Neuronal stem cell (in vitro differentiated cells): ENCODE measurements at regions not wholly inside any gene's neighbourhood (a gene's known extent, or its start where the extent isn't known, plus 50 kb on each side); places are given as distances from the start of the nearest gene placed in this dataset.

ENCODE experiments used
- DNase-seq: peaks from one replicate; pipeline ENCODE4 v3.0.0-alpha.2; 2013; ENCODE audit warnings: low spot score
- H2AFZ ChIP-seq: one replicate; pipeline ENCODE4 v1.6.1; 2013; ENCODE audit warnings: mild to moderate bottlenecking, low read length, inconsistent platforms
- H2AK5ac ChIP-seq: 2 replicates; pipeline ENCODE4 v1.6.1; 2013; ENCODE audit warnings: low read depth, mild to moderate bottlenecking, inconsistent platforms, low read length, moderate library complexity, mixed read lengths
- H2BK120ac ChIP-seq: 2 replicates; pipeline ENCODE4 v1.6.1; 2013; ENCODE audit warnings: low read depth, mild to moderate bottlenecking, inconsistent platforms, low read length, moderate library complexity, mixed read lengths
- H2BK12ac ChIP-seq: one replicate; pipeline ENCODE4 v1.6.1; 2013; ENCODE audit warnings: low read length, inconsistent platforms
- H2BK15ac ChIP-seq: 2 replicates; pipeline ENCODE4 v1.6.1; 2013; ENCODE audit warnings: mild to moderate bottlenecking, low read length, inconsistent platforms, mixed read lengths
- H2BK5ac ChIP-seq: one replicate; pipeline ENCODE4 v1.6.1; 2013; ENCODE audit warnings: inconsistent platforms, mild to moderate bottlenecking, low read length, moderate library complexity
- H3K14ac ChIP-seq: one replicate; pipeline ENCODE4 v1.6.1; 2013; ENCODE audit warnings: low read length, inconsistent platforms
- H3K18ac ChIP-seq: 2 replicates; pipeline ENCODE4 v1.6.1; 2013; ENCODE audit warnings: low read length, inconsistent platforms
- H3K23ac ChIP-seq: 2 replicates; pipeline ENCODE4 v1.6.1; 2013; ENCODE audit warnings: low read depth, mild to moderate bottlenecking, mixed read lengths, low read length, inconsistent platforms; ENCODE audit not compliant: poor library complexity
- H3K27ac ChIP-seq: replicated peaks from 3 replicates; pipeline ENCODE4 v1.5.1; 2013; ENCODE audit warnings: low read length, inconsistent platforms
- H3K27me3 ChIP-seq, 3 experiments: 2 replicates each; pipeline ENCODE4 v1.6.1; 2013; ENCODE audit warnings: low read length in 3 of 3, mild to moderate bottlenecking in 2 of 3, inconsistent platforms in 1 of 3, low read depth in 1 of 3, mixed read lengths in 1 of 3, moderate library complexity in 1 of 3; ENCODE audit not compliant: control insufficient read depth in 3 of 3, insufficient read depth in 3 of 3
- H3K36me3 ChIP-seq, 2 donors: replicated peaks in 1 of 2; 2 replicates each; pipeline ENCODE4 v1.6.1; 2013; ENCODE audit warnings: low read length in 2 of 2; ENCODE audit not compliant: control insufficient read depth in 2 of 2, insufficient read depth in 2 of 2
- H3K4ac ChIP-seq: 2 replicates; pipeline ENCODE4 v1.6.1; 2013; ENCODE audit warnings: inconsistent platforms, mild to moderate bottlenecking, low read length, moderate library complexity
- H3K4me1 ChIP-seq, 2 donors: 1 replicate in 1 of 2; 2 replicates in 1 of 2; pipeline ENCODE4 v1.6.1; 2013; ENCODE audit warnings: low read length in 2 of 2, low read depth in 1 of 2; ENCODE audit not compliant: control insufficient read depth in 2 of 2, insufficient read depth in 1 of 2
- H3K4me2 ChIP-seq: one replicate; pipeline ENCODE4 v1.6.1; 2013; ENCODE audit warnings: mild to moderate bottlenecking, low read length, inconsistent platforms; ENCODE audit not compliant: insufficient read depth, poor library complexity, severe bottlenecking
- H3K4me3 ChIP-seq, 2 donors: 2 replicates each; pipeline ENCODE4 v1.5.1; 2013; ENCODE audit warnings: low read length in 2 of 2, mild to moderate bottlenecking in 2 of 2, inconsistent platforms in 1 of 2, moderate library complexity in 1 of 2
- H3K79me1 ChIP-seq: one replicate; pipeline ENCODE4 v1.6.1; 2013; ENCODE audit warnings: low read depth, mild to moderate bottlenecking, inconsistent platforms, low read length, moderate library complexity
- H3K9ac ChIP-seq: one replicate; pipeline ENCODE4 v1.6.1; 2013; ENCODE audit warnings: mild to moderate bottlenecking, low read depth, low read length, inconsistent platforms; ENCODE audit not compliant: poor library complexity
- H3K9me3 ChIP-seq, 2 donors: replicated peaks in 1 of 2; 2 replicates each; pipeline versions ENCODE3 to v1.6.1; 2013; ENCODE audit warnings: low read length in 2 of 2, mild to moderate bottlenecking in 2 of 2, inconsistent platforms in 1 of 2, low read depth in 1 of 2, mixed read lengths in 1 of 2, moderate library complexity in 1 of 2; ENCODE audit not compliant: control insufficient read depth in 2 of 2, insufficient read depth in 1 of 2
- H4K8ac ChIP-seq: one replicate; pipeline ENCODE4 v1.6.1; 2013; ENCODE audit warnings: low read depth, mild to moderate bottlenecking, inconsistent platforms, low read length, moderate library complexity
- H4K91ac ChIP-seq: one replicate; pipeline ENCODE4 v1.6.1; 2013; ENCODE audit warnings: low read length, low read depth, mild to moderate bottlenecking, inconsistent platforms; ENCODE audit not compliant: poor library complexity
- WGBS, 2 donors: extraction: QIAGEN DNeasy Blood & Tissue Kit; methylation state at CpG; one replicate each; pipeline ENCODE4 v1.1.7; 2013; ENCODE audit warnings: missing lambda C conversion rate in 2 of 2, mixed read lengths in 1 of 2; ENCODE audit not compliant: insufficient read length in 2 of 2, insufficient replicate concordance in 1 of 2; ENCODE audit errors: extremely low coverage in 2 of 2; 5-methylcytosine and 5-hydroxymethylcytosine counted together

GRCh38 chr9:12516573-12516972, 176.6 kb upstream of the TYRP1 start:
- Histone ChIP-seq H3K9me3 (no peaks in the 10 kb centered on the region), H3K36me3 (no peaks in the 10 kb centered on the region), H4K8ac (no peak overlapping the region), H2AK5ac (no peak overlapping the region), H3K27me3 (no peaks in the 10 kb centered on the region), H4K91ac (no peak overlapping the region), H3K14ac (no peak overlapping the region), H2BK120ac (no peak overlapping the region), H2BK15ac (no peak overlapping the region), H3K4me3 (no peak overlapping the region), H3K9ac (no peak overlapping the region), H3K4me2 (no peak overlapping the region), H3K79me1 (no peaks in the 10 kb centered on the region), H2AFZ (no peak overlapping the region), H3K27ac (no peak overlapping the region), H2BK5ac (no peak overlapping the region), H3K4ac (no peak overlapping the region), H2BK12ac (no peak overlapping the region), H3K18ac (no peak overlapping the region), H3K23ac (no peak overlapping the region), H3K4me1 (no peaks in the 10 kb centered on the region)
- DNase-seq, result no peak

- WGBS, 2 donors, result no CpG with 5 or more reads among the region's 13 CpGs
- H3K9ac ChIP-seq, result no peak overlapping the region
These were observed 154.2 kb upstream of the TYRP1 start for GRCh38 chr9:12538842-12539579.

GRCh38 chr9:12539580-12539975, 153.6 kb upstream of the TYRP1 start:
- no peak overlapping the region for H3K27ac ChIP-seq
- H3K4ac ChIP-seq, result no peak overlapping the region
- H3K9me3 ChIP-seq, result no peaks in the 10 kb centered on the region
- H2BK5ac ChIP-seq, result no peak overlapping the region
- no peak overlapping the region for H3K23ac ChIP-seq
- H4K8ac ChIP-seq, result no peak overlapping the region
- H3K18ac ChIP-seq, result no peak overlapping the region
- H2BK15ac ChIP-seq, result no peak overlapping the region
- WGBS, 2 donors, result no CpG with 5 or more reads among the region's 4 CpGs
- H3K9ac ChIP-seq, result no peak overlapping the region
- H4K91ac ChIP-seq, result no peak overlapping the region
- H3K4me3 ChIP-seq, result no peak overlapping the region
- no peak overlapping the region for H2AFZ ChIP-seq
- H3K27me3 ChIP-seq, result no peaks in the 10 kb centered on the region
- H3K4me2 ChIP-seq, result no peak overlapping the region
- H3K36me3 ChIP-seq, result no peaks in the 10 kb centered on the region
- H2BK120ac ChIP-seq, result no peak overlapping the region
- no peak for DNase-seq
- no peaks in the 10 kb centered on the region for H3K79me1 ChIP-seq
- no peak overlapping the region for H2BK12ac ChIP-seq
- H2AK5ac ChIP-seq, result no peak overlapping the region
- H3K14ac ChIP-seq, result no peak overlapping the region
- H3K4me1 ChIP-seq, result no peaks in the 10 kb centered on the region

More at GRCh38 chr9:12538842-12539579, 154.2 kb upstream of the TYRP1 start:
- Histone ChIP-seq H3K14ac (no peak overlapping the region), H3K27ac (no peak overlapping the region), H2BK5ac (no peak overlapping the region), H3K23ac (no peak overlapping the region), H3K4me1 (no peaks in the 10 kb centered on the region), H4K8ac (no peak overlapping the region), H3K27me3 (no peaks in the 10 kb centered on the region), H3K18ac (no peak overlapping the region), H3K9me3 (no peaks in the 10 kb centered on the region), H3K36me3 (no peaks in the 10 kb centered on the region), H2AFZ (no peak overlapping the region), H3K79me1 (no peaks in the 10 kb centered on the region), H2BK120ac (no peak overlapping the region), H3K4ac (no peak overlapping the region), H2BK12ac (no peak overlapping the region), H4K91ac (no peak overlapping the region), H2BK15ac (no peak overlapping the region), H3K4me2 (no peak overlapping the region), H2AK5ac (no peak overlapping the region), H3K4me3 (no peak overlapping the region)
- no peak for DNase-seq

GRCh38 chr9:12544700-12545099, 148.5 kb upstream of the TYRP1 start:
- Histone ChIP-seq H2AK5ac (no peak overlapping the region), H2AFZ (no peak overlapping the region), H3K4me3 (no peak overlapping the region), H3K36me3 (no peaks in the 10 kb centered on the region), H3K27ac (no peak overlapping the region), H3K4me2 (no peak overlapping the region), H3K4ac (no peak overlapping the region), H3K9me3 (no peaks in the 10 kb centered on the region), H3K23ac (no peak overlapping the region), H3K14ac (no peak overlapping the region), H2BK15ac (no peak overlapping the region), H3K79me1 (no peaks in the 10 kb centered on the region), H3K4me1 (no peaks in the 10 kb centered on the region), H2BK120ac (no peak overlapping the region), H2BK5ac (no peak overlapping the region), H4K8ac (no peak overlapping the region), H3K9ac (no peak overlapping the region), H3K18ac (no peak overlapping the region), H4K91ac (no peak overlapping the region), H3K27me3 (no peaks in the 10 kb centered on the region), H2BK12ac (no peak overlapping the region)
- DNase-seq, result no peak
- WGBS, 2 donors, result no CpG with 5 or more reads among the region's 2 CpGs
